HUES64 (cell line): ENCODE measurements at regions not wholly inside any gene's neighbourhood (a gene's known extent, or its start where the extent isn't known, plus 50 kb on each side); places are given as distances from the start of the nearest gene placed in this dataset.

Source experiments
- H3K27ac ChIP-seq: 2 replicates; pipeline ENCODE4 v1.7.0; 2013; ENCODE audit warnings: low read depth, low read length, inconsistent platforms
- H3K27me3 ChIP-seq: 2 replicates; pipeline ENCODE4 v1.6.1; 2013; ENCODE audit warnings: mild to moderate bottlenecking, low read length; ENCODE audit not compliant: insufficient read depth
- H3K36me3 ChIP-seq: 2 replicates; pipeline ENCODE4 v1.6.1; 2013; ENCODE audit warnings: mild to moderate bottlenecking, low read length; ENCODE audit not compliant: insufficient read depth
- H3K4me1 ChIP-seq: 2 replicates; pipeline ENCODE4 v1.6.1; 2013; ENCODE audit warnings: mild to moderate bottlenecking, low read length, moderate library complexity; ENCODE audit not compliant: insufficient read depth
- H3K4me3 ChIP-seq: 2 replicates; pipeline ENCODE4 v1.5.1; 2013; ENCODE audit warnings: mild to moderate bottlenecking, low read length, moderate library complexity
- H3K9ac ChIP-seq: 2 replicates; pipeline ENCODE4 v1.6.1; 2013; ENCODE audit warnings: mild to moderate bottlenecking, low read depth, low read length
- H3K9me3 ChIP-seq: 2 replicates; pipeline ENCODE4 v1.6.1; 2013; ENCODE audit warnings: low read depth, low read length; ENCODE audit not compliant: insufficient read depth
- WGBS: fragments of 150-250, 120-280 bp; methylation state at CpG from one replicate; pipeline ENCODE4 v1.1.7; 2013; ENCODE audit warnings: missing lambda C conversion rate; 5-methylcytosine and 5-hydroxymethylcytosine counted together

- Histone ChIP-seq H3K27ac (no peak overlapping the region), H3K9me3 (no peaks in the 10 kb centered on the region), H3K4me3 (no peak overlapping the region), H3K36me3 (no peaks in the 10 kb centered on the region), H3K4me1 (no peaks in the 10 kb centered on the region), H3K27me3 (no peaks in the 10 kb centered on the region), H3K9ac (no peak overlapping the region)
- 56% methylated on average over 1 of the region's 1 CpG for WGBS
These were observed 208.4 kb downstream of the OMA1 start for GRCh38 chr1:58338081-58338480.

- Histone ChIP-seq H3K36me3 (no peaks in the 10 kb centered on the region), H3K9me3 (no peaks in the 10 kb centered on the region), H3K9ac (no peak overlapping the region), H3K4me3 (no peak overlapping the region), H3K27me3 (no peaks in the 10 kb centered on the region), H3K4me1 (no peaks in the 10 kb centered on the region), H3K27ac (no peak overlapping the region)
- no CpG with 5 or more reads among the region's 1 CpG for WGBS
These were observed 213.0 kb downstream of the OMA1 start for GRCh38 chr1:58333511-58333910.

- Histone ChIP-seq H3K9ac (no peak overlapping the region), H3K36me3 (no peaks in the 10 kb centered on the region), H3K4me1 (no peaks in the 10 kb centered on the region), H3K9me3 (no peaks in the 10 kb centered on the region), H3K4me3 (no peak overlapping the region), H3K27me3 (no peaks in the 10 kb centered on the region), H3K27ac (no peak overlapping the region)
- WGBS, result 97% methylated on average over 1 of the region's 1 CpG
These were observed 215.4 kb downstream of the OMA1 start for GRCh38 chr1:58331156-58331555.

DNA sequence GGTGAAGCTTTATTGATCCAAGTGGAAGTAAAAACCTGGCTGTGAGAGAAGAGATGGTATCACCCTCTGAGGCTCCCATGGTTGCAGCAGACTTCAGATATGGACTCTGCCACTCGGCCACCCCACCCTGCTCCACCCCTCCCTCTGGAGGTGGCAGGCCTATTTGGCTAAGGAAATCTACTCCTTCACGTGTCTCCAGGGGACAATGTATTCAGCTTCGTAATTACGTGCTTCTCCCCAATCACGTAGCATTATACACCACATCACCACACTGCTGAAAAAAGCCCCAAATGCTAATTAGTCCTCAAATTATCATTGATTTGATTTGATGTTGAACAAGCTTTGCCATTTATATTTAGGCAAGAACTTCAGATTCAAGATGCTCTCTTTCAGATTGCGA lies 220.7 kb downstream of the OMA1 start:
- Histone ChIP-seq H3K27ac (no peak overlapping the region), H3K4me1 (no peaks in the 10 kb centered on the region), H3K9ac (no peak overlapping the region), H3K36me3 (no peaks in the 10 kb centered on the region), H3K27me3 (no peaks in the 10 kb centered on the region), H3K9me3 (peaks cover 7% of the 10 kb centered on the region), H3K4me3 (no peak overlapping the region)
- WGBS, result 69% methylated on average over 6 of the region's 6 CpGs

- no peaks in the 10 kb centered on the region for H3K27me3 ChIP-seq
- H3K27ac ChIP-seq, result no peak overlapping the region
- no peak overlapping the region for H3K9ac ChIP-seq
- H3K9me3 ChIP-seq, result peaks cover 16% of the 10 kb centered on the region
- no peaks in the 10 kb centered on the region for H3K4me1 ChIP-seq
- 99% methylated on average over 2 of the region's 2 CpGs for WGBS
- H3K36me3 ChIP-seq, result no peaks in the 10 kb centered on the region
- H3K4me3 ChIP-seq, result no peak overlapping the region
These were observed 222.0 kb downstream of the OMA1 start for GRCh38 chr1:58324558-58324957.

DNA sequence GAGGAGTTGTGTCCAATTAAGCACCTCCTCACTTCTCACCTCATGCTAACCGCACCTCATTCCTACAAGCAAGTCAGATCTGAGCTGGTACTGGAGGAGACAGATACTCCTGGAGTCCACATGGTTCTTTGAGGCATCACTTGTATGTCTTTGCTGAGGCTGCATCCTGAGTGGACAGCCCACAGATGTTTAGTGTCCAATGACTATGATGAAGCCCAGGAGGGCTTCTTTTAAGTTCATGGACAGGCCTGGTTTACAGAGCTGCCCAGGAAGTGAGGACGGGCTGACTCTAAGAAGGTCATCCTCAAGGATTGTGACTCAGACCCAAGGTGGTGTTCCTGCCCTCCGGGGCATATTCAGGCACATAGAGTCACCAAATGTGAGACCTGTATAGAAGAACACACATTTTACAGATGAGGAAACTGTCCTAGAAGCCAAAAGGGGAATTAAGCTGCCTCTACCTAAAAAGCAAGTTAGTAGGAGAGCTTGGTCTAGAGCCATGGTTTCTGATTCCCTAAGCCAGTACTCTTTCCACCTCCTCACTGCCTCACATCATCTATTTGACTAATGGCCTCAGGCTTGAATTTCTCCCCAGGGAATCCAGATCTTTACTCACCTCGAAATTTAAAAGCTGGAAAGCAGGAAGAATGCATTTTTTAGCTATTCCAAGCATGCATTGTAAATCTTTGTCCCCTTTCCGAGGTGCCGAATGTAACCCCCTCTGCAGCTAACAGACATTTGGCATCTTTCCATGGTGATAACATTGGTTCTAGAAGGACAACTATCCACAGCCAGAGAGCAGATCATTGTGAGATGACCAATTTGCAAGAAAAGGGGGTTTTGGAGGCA lies 228.1 kb downstream of the OMA1 start:
- 77% methylated on average over 6 of the region's 6 CpGs for WGBS
- Histone ChIP-seq H3K9ac (no peak overlapping the region), H3K9me3 (peaks cover 16% of the 10 kb centered on the region), H3K4me1 (no peaks in the 10 kb centered on the region), H3K27ac (no peak overlapping the region), H3K4me3 (no peak overlapping the region), H3K36me3 (no peaks in the 10 kb centered on the region), H3K27me3 (no peaks in the 10 kb centered on the region)

DNA sequence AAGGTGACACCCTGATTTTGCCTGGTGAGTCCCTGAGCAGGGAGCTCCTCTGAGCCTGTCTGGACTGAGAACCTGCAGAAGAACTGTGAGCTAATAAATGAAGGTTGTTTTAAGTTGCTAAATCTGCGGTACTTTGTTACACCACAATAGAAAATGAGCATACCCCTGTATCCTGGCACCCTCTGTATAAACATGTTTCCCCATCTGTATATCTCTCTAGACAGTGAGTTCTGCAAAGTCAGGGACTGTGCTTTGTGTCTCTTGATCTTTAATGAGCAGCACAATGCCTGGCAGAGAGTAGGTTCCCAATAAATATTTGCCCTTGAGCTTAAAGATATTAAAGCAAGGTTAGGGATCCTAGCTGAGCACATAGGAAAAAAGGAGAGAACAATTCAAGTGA lies 228.8 kb downstream of the OMA1 start:
- no peak overlapping the region for H3K4me3 ChIP-seq

GRCh38 chr1:58317086-58317485 lies 229.4 kb downstream of the OMA1 start:
- H3K27ac ChIP-seq, result no peak overlapping the region
- no peak overlapping the region for H3K4me3 ChIP-seq
- H3K4me1 ChIP-seq, result no peaks in the 10 kb centered on the region; the same call in 1 of the 2 replicates
- 91% methylated on average over 2 of the region's 2 CpGs for WGBS
- no peaks in the 10 kb centered on the region for H3K36me3 ChIP-seq
- H3K9ac ChIP-seq, result no peak overlapping the region
- peaks cover 16% of the 10 kb centered on the region for H3K9me3 ChIP-seq
- H3K27me3 ChIP-seq, result no peaks in the 10 kb centered on the region

More for the DNA sequence above, 228.8 kb downstream of the OMA1 start:
- Histone ChIP-seq H3K9ac (no peak overlapping the region), H3K36me3 (no peaks in the 10 kb centered on the region), H3K4me1 (no peaks in the 10 kb centered on the region), H3K27me3 (no peaks in the 10 kb centered on the region), H3K9me3 (peaks cover 16% of the 10 kb centered on the region), H3K27ac (no peak overlapping the region)
- WGBS, result no CpG with 5 or more reads among the region's 1 CpG

- no peak overlapping the region for H3K4me3 ChIP-seq
- no peak overlapping the region for H3K9ac ChIP-seq
- no peak overlapping the region for H3K27ac ChIP-seq
- H3K4me1 ChIP-seq, result no peaks in the 10 kb centered on the region; the same call in 1 of the 2 replicates
- H3K36me3 ChIP-seq, result no peaks in the 10 kb centered on the region
- no peaks in the 10 kb centered on the region for H3K27me3 ChIP-seq
- peaks cover 12% of the 10 kb centered on the region for H3K9me3 ChIP-seq
These were observed 230.4 kb downstream of the OMA1 start for GRCh38 chr1:58316141-58316540.

- H3K36me3 ChIP-seq, result no peaks in the 10 kb centered on the region
These were observed 233.5 kb downstream of the OMA1 start for GRCh38 chr1:58312971-58313563.

GRCh38 chr1:58312461-58312860 lies 234.1 kb downstream of the OMA1 start:
- no peak overlapping the region for H3K9ac ChIP-seq
- no peak overlapping the region for H3K27ac ChIP-seq
- H3K9me3 ChIP-seq, result no peaks in the 10 kb centered on the region
- no peaks in the 10 kb centered on the region for H3K27me3 ChIP-seq
- H3K36me3 ChIP-seq, result no peaks in the 10 kb centered on the region
- H3K4me3 ChIP-seq, result no peak overlapping the region
- peaks cover 18% of the 10 kb centered on the region for H3K4me1 ChIP-seq
- 68% methylated on average over 4 of the region's 4 CpGs for WGBS

More at GRCh38 chr1:58312971-58313563, 233.5 kb downstream of the OMA1 start:
- H3K27ac ChIP-seq, result no peak overlapping the region
- H3K4me3 ChIP-seq, result no peak overlapping the region
- peaks cover 12% of the 10 kb centered on the region for H3K4me1 ChIP-seq
- H3K27me3 ChIP-seq, result no peaks in the 10 kb centered on the region
- H3K9ac ChIP-seq, result no peak overlapping the region
- H3K9me3 ChIP-seq, result no peaks in the 10 kb centered on the region
